ENCODE measurements at regions not wholly inside any gene's neighbourhood (a gene's known extent, or its start where the extent isn't known, plus 50 kb on each side); places are given as distances from the start of the nearest gene placed in this dataset.

- Histone ChIP-seq H2AFZ (ENCODE audit: low read depth, low read length) (no peak overlapping the region), H3K4me3 (ENCODE audit: insufficient read depth, low read depth, low read length) (no peak overlapping the region), H3K36me3 (ENCODE audit: insufficient read depth, low read length) (no peaks in the 10 kb centered on the region), H3K27ac (ENCODE audit: low read depth, low read length) (no peak overlapping the region), H3K4me2 (ENCODE audit: low read length) (no peak overlapping the region), H3K9ac (ENCODE audit: low read length) (no peak overlapping the region), H4K20me1 (ENCODE audit: insufficient read depth, low read length) (no peaks in the 10 kb centered on the region), H3K79me2 (ENCODE audit: insufficient read depth, low read length) (no peaks in the 10 kb centered on the region), H3K4me1 (ENCODE audit: insufficient read depth, low read length) (no peaks in the 10 kb centered on the region), H3K9me3 (ENCODE audit: insufficient read depth, low read depth, low read length) (no peaks in the 10 kb centered on the region), H3K27me3 (ENCODE audit: insufficient read depth, low read length) (no peaks in the 10 kb centered on the region)
- TF ChIP-seq, protein P1, sequence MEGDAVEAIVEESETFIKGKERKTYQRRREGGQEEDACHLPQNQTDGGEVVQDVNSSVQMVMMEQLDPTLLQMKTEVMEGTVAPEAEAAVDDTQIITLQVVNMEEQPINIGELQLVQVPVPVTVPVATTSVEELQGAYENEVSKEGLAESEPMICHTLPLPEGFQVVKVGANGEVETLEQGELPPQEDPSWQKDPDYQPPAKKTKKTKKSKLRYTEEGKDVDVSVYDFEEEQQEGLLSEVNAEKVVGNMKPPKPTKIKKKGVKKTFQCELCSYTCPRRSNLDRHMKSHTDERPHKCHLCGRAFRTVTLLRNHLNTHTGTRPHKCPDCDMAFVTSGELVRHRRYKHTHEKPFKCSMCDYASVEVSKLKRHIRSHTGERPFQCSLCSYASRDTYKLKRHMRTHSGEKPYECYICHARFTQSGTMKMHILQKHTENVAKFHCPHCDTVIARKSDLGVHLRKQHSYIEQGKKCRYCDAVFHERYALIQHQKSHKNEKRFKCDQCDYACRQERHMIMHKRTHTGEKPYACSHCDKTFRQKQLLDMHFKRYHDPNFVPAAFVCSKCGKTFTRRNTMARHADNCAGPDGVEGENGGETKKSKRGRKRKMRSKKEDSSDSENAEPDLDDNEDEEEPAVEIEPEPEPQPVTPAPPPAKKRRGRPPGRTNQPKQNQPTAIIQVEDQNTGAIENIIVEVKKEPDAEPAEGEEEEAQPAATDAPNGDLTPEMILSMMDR (IDR thresholded peaks at IDR 0.05; ENCODE audit: insufficient read depth, low read depth, low read length), result no peak
- TF ChIP-seq EZH2 (IDR thresholded peaks at IDR 0.05; ENCODE audit: insufficient read depth, low read length), result no peak
- DNase-seq (ENCODE audit: low read depth), result no peak
- no peaks in the 10 kb centered on the region for H3K4me1 Mint-ChIP-seq (ENCODE audit: low read depth, unreplicated experiment)
- no peak for FAIRE-seq
- H3K27ac Mint-ChIP-seq (ENCODE audit: unreplicated experiment), result no peak overlapping the region
- H3K4me3 Mint-ChIP-seq (ENCODE audit: unreplicated experiment), result no peak overlapping the region
- H3K27me3 Mint-ChIP-seq (ENCODE audit: low read depth, unreplicated experiment), result peaks cover 4% of the 10 kb centered on the region
- H3K36me3 Mint-ChIP-seq (ENCODE audit: low read depth, unreplicated experiment), result no peaks in the 10 kb centered on the region
- no peaks in the 10 kb centered on the region for H3K9me3 Mint-ChIP-seq (ENCODE audit: unreplicated experiment)
Observed at GRCh38 chr7:17033245-17033644, 151.5 kb upstream of the AGR3 start.

DNA sequence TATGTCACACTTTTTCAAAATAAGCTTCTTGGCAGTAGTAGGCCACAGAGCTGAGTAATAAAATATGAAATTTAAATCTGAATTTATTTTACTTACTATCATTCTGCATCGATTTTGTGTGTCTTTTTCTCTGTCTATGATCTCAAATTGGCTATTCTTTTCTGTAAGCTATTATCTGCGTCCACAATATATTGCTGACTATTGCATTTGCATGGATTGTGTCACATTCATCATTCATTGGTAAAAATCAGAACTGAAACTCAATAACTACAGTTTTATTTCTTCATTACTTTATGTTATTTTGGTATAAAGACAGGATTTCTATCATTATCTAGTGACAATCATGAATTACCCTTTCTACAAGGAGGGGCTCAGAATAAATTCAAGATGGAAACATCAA lies 154.8 kb upstream of the AGR3 start:
- H3K79me2 ChIP-seq (ENCODE audit: insufficient read depth, low read length), result no peaks in the 10 kb centered on the region
- peaks cover 6% of the 10 kb centered on the region for H3K4me1 ChIP-seq (ENCODE audit: insufficient read depth, low read length)
- no peak for TF ChIP-seq EZH2 (IDR thresholded peaks at IDR 0.05; ENCODE audit: insufficient read depth, low read length)
- TF ChIP-seq, protein P1 (IDR thresholded peaks at IDR 0.05; ENCODE audit: insufficient read depth, low read depth, low read length), result no peak
- Mint-ChIP-seq H3K27ac (ENCODE audit: unreplicated experiment) (no peak overlapping the region), H3K4me3 (ENCODE audit: unreplicated experiment) (no peak overlapping the region), H3K36me3 (ENCODE audit: low read depth, unreplicated experiment) (no peaks in the 10 kb centered on the region), H3K9me3 (ENCODE audit: unreplicated experiment) (peaks cover 3% of the 10 kb centered on the region), H3K4me1 (ENCODE audit: low read depth, unreplicated experiment) (peaks cover 4% of the 10 kb centered on the region), H3K27me3 (ENCODE audit: low read depth, unreplicated experiment) (peaks cover 4% of the 10 kb centered on the region)
- FAIRE-seq (no peak), DNase-seq (ENCODE audit: low read depth) (no peak)
- no peak overlapping the region for H3K9ac ChIP-seq (ENCODE audit: low read length)
- no peak overlapping the region for H2AFZ ChIP-seq (ENCODE audit: low read depth, low read length)
- H3K9me3 ChIP-seq (ENCODE audit: insufficient read depth, low read depth, low read length), result no peaks in the 10 kb centered on the region
- H3K4me3 ChIP-seq (ENCODE audit: insufficient read depth, low read depth, low read length), result no peak overlapping the region
- no peaks in the 10 kb centered on the region for H4K20me1 ChIP-seq (ENCODE audit: insufficient read depth, low read length)
- H3K27me3 ChIP-seq (ENCODE audit: insufficient read depth, low read length), result no peaks in the 10 kb centered on the region
- H3K36me3 ChIP-seq (ENCODE audit: insufficient read depth, low read length), result no peaks in the 10 kb centered on the region
- H3K27ac ChIP-seq (ENCODE audit: low read depth, low read length), result no peak overlapping the region
- H3K4me2 ChIP-seq (ENCODE audit: low read length), result no peak overlapping the region

GRCh38 chr7:17037356-17037755 lies 155.6 kb upstream of the AGR3 start:
- Histone ChIP-seq H4K20me1 (ENCODE audit: insufficient read depth, low read length) (no peaks in the 10 kb centered on the region), H2AFZ (ENCODE audit: low read depth, low read length) (no peak overlapping the region), H3K79me2 (ENCODE audit: insufficient read depth, low read length) (no peaks in the 10 kb centered on the region), H3K36me3 (ENCODE audit: insufficient read depth, low read length) (no peaks in the 10 kb centered on the region), H3K4me3 (ENCODE audit: insufficient read depth, low read depth, low read length) (no peak overlapping the region), H3K27ac (ENCODE audit: low read depth, low read length) (no peak overlapping the region), H3K4me1 (ENCODE audit: insufficient read depth, low read length) (peaks cover 12% of the 10 kb centered on the region), H3K9ac (ENCODE audit: low read length) (no peak overlapping the region), H3K27me3 (ENCODE audit: insufficient read depth, low read length) (no peaks in the 10 kb centered on the region), H3K4me2 (ENCODE audit: low read length) (no peak overlapping the region), H3K9me3 (ENCODE audit: insufficient read depth, low read depth, low read length) (no peaks in the 10 kb centered on the region)
- Mint-ChIP-seq H3K4me1 (ENCODE audit: low read depth, unreplicated experiment) (peaks cover 7% of the 10 kb centered on the region), H3K27ac (ENCODE audit: unreplicated experiment) (no peak overlapping the region), H3K27me3 (ENCODE audit: low read depth, unreplicated experiment) (peaks cover 4% of the 10 kb centered on the region), H3K36me3 (ENCODE audit: low read depth, unreplicated experiment) (no peaks in the 10 kb centered on the region), H3K4me3 (ENCODE audit: unreplicated experiment) (no peak overlapping the region), H3K9me3 (ENCODE audit: unreplicated experiment) (peaks cover 3% of the 10 kb centered on the region)
- no peak for TF ChIP-seq EZH2 (IDR thresholded peaks at IDR 0.05; ENCODE audit: insufficient read depth, low read length)
- TF ChIP-seq, protein P1 (IDR thresholded peaks at IDR 0.05; ENCODE audit: insufficient read depth, low read depth, low read length), result no peak
- FAIRE-seq (no peak), DNase-seq (ENCODE audit: low read depth) (no peak)
